Right ventricle myocardium inferior (tissue), 1 donor: ENCODE measurements at regions not wholly inside any gene's neighbourhood (a gene's known extent, or its start where the extent isn't known, plus 50 kb on each side); places are given as distances from the start of the nearest gene placed in this dataset.
A peak's percentile ranks its signal among the peaks of the same experiment; 100 is the strongest.

Experiments used
- ATAC-seq: fragments of 200-7000 bp; cut with Tn5 transposase; one replicate; pipeline ENCODE4 v1.9.1; 2020; ENCODE audit warnings: mild to moderate bottlenecking, moderate library complexity
- DNase-seq: peaks from one replicate; pipeline ENCODE4 v3.0.0; 2021; ENCODE audit errors: missing footprints
- intact Hi-C: fragments of 100-400 bp; cut with DNase I; formaldehyde crosslinking; loops from one replicate; pipeline ENCODE4 v1.11.0; 2022
- donor health status: DM: no; HTN: yes; CAD: no; lungs with severe emphysema.

DNA sequence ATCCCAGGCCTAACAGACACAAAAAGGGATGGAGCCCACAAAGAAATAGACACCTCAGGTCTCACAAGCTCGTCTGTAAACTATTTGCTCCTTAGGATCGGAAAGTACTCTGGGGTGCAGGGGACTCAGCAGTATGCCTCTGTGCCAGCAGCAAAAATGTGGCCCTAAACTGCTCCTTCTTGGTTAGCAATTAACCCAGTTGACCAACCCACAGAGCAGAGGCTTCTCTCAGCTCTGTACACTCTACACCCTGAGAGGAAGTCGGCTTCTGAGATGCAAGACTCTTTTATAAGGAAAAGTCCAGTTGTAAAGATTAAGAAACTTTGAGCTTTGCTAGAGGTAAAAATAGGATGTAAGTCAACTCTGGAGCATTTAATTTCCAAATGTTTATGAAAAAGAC lies 156.3 kb upstream of the PRSS58 start:
- intact Hi-C loops = no loop called here
- ATAC-seq (no peak), DNase-seq (no peak)

DNA sequence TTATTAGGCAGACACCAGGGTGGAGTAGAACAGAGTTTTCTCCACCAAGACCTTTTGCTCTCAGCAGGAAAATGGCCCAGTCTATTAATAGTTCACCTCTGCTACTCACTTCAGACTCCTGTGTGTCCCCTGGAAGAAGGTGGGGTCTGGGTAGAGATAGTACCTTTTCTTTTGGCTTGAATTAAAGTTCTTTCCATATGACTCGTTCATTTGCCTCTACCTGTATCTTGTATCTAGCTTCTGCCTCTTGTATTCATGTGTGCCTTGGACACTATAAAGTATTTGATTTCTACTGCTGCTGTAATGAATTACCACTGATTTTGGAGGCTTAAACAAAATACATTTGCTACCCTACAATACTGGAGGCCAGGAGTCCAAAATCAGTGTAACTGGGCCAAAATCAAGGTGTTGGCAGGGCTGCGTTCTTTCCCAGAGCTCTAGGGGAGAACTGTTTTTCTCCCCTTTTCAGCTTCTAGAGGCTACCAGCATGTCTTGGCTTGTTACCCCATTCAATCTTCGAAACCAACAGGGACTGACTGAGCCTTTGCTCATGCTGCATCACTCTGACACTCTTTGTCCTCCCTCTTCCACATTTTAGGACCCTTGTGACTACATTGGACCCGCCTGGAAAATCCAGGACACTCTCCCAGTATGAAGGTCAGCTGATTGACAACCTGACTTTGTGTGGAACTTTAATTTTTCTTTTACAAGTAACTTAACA lies 155.6 kb upstream of the PRSS58 start:
- intact Hi-C loops = no loop called here
- DNase-seq (no peak), ATAC-seq (no peak)

GRCh38 chr7:142412551-142413193 lies 154.8 kb upstream of the PRSS58 start:
- intact Hi-C loops = no loop called here
- DNase-seq (no peak), ATAC-seq (no peak)

DNA sequence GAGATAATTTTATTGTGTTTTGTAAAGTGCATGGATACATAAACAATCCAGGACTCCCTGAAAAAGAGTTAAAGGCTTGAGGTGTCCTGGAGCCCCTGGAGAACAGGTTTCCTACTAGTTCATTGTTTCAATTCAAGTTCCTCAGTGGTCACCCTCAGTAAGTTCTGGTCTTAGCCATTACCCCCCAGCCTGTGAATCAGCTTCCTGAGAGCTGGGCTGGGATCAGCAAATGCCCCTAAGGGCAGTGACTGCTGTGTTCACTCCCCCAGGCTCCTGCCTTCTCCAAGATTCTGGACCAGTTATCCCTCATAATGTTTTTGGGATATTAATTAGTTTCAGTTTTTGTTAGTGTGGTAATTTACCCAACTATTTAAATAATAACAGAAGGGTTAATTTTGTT lies 151.6 kb upstream of the PRSS58 start:
- ATAC-seq = no peak
- DNase-seq = no peak
- intact Hi-C loops = no loop called here

- intact Hi-C loops = no loop called here
- ATAC-seq (no peak), DNase-seq (no peak)
These were observed 150.9 kb upstream of the PRSS58 start for GRCh38 chr7:142408794-142409193.

- ATAC-seq (peak; percentile 64), DNase-seq (no peak)
- intact Hi-C loops = no loop called here
These were observed 150.2 kb upstream of the PRSS58 start for GRCh38 chr7:142407939-142408570.

DNA sequence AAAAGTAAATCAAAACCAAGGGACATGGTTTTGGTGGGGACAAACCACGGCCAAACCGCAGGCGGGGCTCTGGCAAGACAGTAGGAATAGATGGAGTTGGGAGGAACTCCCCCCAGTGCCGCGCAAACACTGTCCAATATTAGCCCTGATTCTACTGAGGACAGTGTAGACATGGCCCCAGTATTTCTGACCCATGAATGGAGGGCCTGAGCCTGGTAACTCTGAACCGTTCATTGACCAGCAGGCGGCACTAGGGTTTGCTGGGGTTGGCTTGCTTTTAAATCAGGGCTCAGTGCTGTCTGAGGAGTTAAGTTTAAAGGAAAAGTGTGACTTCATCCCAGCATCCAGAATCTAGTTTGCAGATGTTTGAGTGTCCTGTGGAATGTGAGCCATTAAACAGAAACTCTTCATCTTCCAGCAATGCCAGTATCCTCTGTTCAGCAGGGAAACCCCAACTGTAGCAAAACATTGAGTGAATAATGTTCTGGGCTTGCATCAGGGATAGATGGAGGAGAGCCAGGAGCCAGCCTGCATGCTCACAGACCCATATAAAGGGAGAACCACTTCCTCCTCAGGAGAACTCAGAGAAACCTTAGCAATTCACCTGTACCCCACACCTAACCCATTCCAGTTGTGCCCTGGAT lies 147.4 kb upstream of the PRSS58 start:
- ATAC-seq (no peak), DNase-seq (no peak)
- intact Hi-C loops = no loop called here

DNA sequence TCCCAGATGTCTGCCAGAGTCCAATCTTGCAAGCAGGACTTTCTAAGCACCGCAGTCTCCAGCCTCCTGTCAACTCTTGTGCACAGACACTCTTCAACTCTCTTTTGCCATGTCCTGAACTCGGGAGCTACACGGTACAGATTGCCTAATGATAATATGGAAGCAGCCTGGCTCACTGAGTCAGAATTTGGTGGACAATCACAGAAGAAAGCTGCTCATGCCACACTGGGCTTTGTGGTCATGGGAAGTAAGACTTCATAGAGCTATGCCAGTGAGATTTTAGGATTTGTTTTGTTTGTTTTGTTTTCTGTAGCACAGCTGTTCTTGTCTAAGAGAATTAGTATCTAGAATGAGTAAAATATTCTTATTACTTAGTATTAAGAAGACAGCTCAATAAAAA lies 144.1 kb upstream of the PRSS58 start:
- DNase-seq = no peak
- ATAC-seq = no peak
- intact Hi-C loops = no loop called here

DNA sequence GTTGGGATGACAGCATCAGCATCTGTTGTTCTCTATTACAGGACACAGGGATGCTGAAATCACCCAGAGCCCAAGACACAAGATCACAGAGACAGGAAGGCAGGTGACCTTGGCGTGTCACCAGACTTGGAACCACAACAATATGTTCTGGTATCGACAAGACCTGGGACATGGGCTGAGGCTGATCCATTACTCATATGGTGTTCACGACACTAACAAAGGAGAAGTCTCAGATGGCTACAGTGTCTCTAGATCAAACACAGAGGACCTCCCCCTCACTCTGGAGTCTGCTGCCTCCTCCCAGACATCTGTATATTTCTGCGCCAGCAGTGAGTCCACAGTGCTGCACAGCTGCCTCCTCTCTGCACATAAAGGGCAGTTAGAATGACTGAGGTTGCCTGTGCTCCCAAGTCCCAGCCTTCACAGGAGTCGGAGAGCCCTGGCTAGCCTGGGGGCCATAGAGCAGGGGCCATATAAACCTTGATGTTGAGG lies 142.2 kb upstream of the PRSS58 start:
- ATAC-seq = no peak
- DNase-seq = no peak

GRCh38 chr7:142391191-142391992 lies 133.5 kb upstream of the PRSS58 start:
- ATAC-seq = no peak
- intact Hi-C loops = no loop called here
- DNase-seq = no peak

More for the DNA sequence above, 142.2 kb upstream of the PRSS58 start:
- intact Hi-C loops = no loop called here

DNA sequence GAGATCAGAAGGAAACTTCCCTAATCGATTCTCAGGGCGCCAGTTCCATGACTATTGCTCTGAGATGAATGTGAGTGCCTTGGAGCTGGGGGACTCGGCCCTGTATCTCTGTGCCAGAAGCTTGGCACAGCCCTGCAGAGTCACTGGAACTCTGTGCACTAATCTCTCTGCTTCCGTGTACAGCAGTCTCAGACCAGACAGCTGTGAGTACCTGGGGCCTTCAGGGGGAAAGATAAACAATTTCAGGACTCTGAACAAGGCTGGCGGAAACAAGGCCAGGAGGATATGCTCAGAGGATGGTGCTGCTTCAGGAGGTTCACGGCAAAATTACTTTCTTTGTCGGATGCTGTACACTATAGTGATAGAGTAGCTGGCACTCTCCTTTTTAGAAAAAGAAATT lies 131.7 kb upstream of the PRSS58 start:
- DNase-seq = no peak

DNA sequence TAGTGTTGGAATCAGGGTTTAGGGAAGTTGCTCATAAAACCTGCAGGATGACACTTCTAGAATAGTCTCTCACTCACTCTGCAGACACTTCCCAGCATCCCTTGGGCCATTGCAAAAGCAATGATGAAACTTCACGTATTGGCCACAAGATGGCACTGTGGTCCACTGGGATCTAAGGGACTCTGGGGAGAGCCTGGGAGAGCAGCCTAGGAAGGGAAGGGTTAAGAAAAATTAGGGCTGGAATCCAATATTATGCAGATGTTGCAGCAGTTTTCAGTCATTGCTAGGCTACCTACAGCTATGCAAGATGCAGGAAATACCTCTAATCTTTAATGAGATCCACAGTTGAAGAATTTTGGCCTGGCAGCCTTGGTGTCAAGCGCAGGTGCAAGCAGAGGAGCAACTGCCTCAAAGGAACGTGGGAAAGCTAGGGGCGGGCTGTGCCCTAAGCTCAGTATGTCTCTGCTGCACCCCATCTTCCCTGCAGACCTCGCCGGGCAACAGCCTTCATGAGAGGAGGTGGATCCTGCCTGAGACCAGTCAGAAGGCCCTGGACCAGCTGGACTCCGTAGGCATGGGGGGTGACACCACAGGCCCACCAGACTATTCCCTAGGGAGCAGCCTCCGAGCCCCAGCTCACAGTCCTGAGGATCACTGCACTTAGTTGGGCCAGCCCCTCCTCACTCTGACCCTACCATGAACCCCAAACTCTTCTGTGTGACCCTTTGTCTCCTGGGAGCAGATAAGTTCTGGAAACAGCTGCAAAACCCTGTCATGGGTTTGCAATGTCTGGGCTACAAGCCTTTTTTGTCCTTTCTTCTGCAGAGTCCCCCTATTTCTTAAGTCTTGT lies 127.9 kb upstream of the PRSS58 start:
- intact Hi-C loops = no loop called here
- ATAC-seq (peak; percentile 81), DNase-seq (no peak)

More for the DNA sequence above, 131.7 kb upstream of the PRSS58 start:
- intact Hi-C loops = no loop called here
- ATAC-seq = no peak

GRCh38 chr7:142384493-142384922 lies 126.7 kb upstream of the PRSS58 start:
- no peak for ATAC-seq
- intact Hi-C loops = no loop called here
- no peak for DNase-seq

DNA sequence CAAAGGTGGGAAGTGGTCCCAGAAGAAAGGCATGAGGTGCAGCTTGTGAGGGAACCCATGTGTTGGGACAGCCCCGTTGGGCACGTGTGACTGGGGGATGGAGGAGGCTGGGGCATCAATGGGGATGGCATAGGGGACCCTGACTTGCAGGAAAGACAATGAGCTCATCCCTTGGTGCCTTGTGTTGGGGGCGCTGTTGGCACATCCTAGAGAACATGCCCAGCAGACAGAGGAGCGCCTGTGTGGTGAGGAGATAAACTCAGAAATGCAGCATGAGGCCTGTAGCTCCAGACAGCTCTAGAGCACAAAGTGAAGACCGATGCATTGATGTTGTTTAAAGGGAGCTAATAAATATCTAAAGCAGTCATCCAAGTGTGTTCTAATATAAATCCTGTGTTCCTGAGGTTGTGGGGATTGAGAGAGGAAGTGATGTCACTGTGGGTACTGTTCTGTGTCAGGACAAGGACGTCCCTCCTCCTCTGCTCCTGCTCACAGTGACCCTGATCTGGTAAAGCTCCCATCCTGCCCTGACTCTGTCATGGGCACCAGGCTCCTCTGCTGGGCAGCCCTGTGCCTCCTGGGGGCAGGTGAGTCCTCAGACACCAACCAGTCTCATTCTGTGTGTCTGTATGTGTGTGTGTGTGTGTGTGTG lies 126.1 kb upstream of the PRSS58 start:
- intact Hi-C loops = no loop called here
- no peak for DNase-seq
- ATAC-seq = no peak

GRCh38 chr7:142381727-142382390 lies 124.0 kb upstream of the PRSS58 start:
- no peak for ATAC-seq

DNA sequence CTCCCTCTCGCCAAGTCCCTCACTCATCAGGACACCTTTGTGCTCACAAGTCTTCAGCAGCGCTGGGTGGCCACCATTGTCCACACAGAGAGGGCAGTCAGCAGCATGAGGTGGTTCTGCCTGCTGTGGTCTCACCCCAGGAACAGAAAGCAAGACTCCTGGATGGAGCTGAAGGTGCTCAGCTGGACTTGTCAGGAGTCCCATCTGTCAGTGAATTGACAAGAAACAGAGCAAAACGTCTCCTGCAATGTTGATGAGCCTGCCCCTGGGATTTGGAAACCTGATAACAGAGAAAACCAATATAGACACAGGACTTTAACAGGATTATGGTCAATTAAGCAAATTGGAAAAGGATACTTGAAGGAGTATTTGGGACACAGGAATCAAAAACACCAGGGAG lies 122.2 kb upstream of the PRSS58 start:
- intact Hi-C loops = no loop called here
- DNase-seq = no peak
- no peak for ATAC-seq

More at GRCh38 chr7:142381727-142382390, 124.0 kb upstream of the PRSS58 start:
- intact Hi-C loops = no loop called here
- no peak for DNase-seq
